Muscle of leg (tissue), 3 donors: ENCODE measurements at regions not wholly inside any gene's neighbourhood (a gene's known extent, or its start where the extent isn't known, plus 50 kb on each side); places are given as distances from the start of the nearest gene placed in this dataset.

Experiments
- DNase-seq: peaks from one replicate; pipeline ENCODE4 v3.0.0; 2013
- H3K27ac ChIP-seq: one replicate; pipeline ENCODE4 v1.5.1; 2013; ENCODE audit warnings: mild to moderate bottlenecking, low read length, control low read depth
- H3K27me3 ChIP-seq: one replicate; pipeline ENCODE4 v1.6.1; 2013; ENCODE audit warnings: low read length; ENCODE audit not compliant: control insufficient read depth, insufficient read depth
- H3K36me3 ChIP-seq: one replicate; pipeline ENCODE4 v1.6.1; 2013; ENCODE audit warnings: low read length; ENCODE audit not compliant: control insufficient read depth, insufficient read depth
- H3K4me1 ChIP-seq: one replicate; pipeline ENCODE4 v1.6.1; 2013; ENCODE audit warnings: low read length; ENCODE audit not compliant: control insufficient read depth, insufficient read depth
- H3K4me3 ChIP-seq: one replicate; pipeline ENCODE4 v1.5.1; 2013; ENCODE audit warnings: low read length, control low read depth
- H3K9me3 ChIP-seq: replicated peaks from 2 replicates; pipeline ENCODE4 v1.6.1; 2013; ENCODE audit warnings: low read depth, low read length; ENCODE audit not compliant: control insufficient read depth
- WGBS: methylation state at CpG from one replicate; pipeline ENCODE4 v1.1.5; 2013; ENCODE audit warnings: missing lambda C conversion rate; ENCODE audit not compliant: insufficient coverage; 5-methylcytosine and 5-hydroxymethylcytosine counted together

GRCh38 chr7:22920672-22921071, 93.3 kb downstream of the HYCC1 start:
- Histone ChIP-seq H3K27me3 (no peaks in the 10 kb centered on the region), H3K4me3 (no peak overlapping the region), H3K4me1 (no peaks in the 10 kb centered on the region), H3K36me3 (no peaks in the 10 kb centered on the region), H3K9me3 (peaks cover 2% of the 10 kb centered on the region), H3K27ac (no peak overlapping the region)
- no peak for DNase-seq
- no CpG with 5 or more reads among the region's 2 CpGs for WGBS

- WGBS = 80% methylated on average over 3 of the region's 4 CpGs
Measured at GRCh38 chr7:22913158-22913557, 90.5 kb upstream of the TOMM7 start.

DNA sequence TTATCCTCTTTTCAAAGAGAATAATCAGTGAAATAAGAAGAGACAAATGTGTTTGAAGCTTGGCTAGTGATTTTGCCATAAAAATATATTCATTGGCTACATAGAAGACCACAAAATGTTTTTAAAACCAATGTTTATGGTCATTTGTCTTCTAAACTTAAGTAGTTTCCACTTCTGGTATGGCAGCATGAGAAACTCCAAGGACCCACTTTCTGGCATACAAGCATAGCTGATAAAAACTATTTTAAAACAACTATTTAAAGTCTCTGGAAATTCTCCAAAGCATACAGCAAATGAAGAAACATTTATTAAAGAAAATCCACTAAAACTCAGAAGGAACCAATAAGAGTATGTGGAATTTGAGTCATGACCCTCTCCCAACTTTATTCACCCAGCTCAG, 89.2 kb upstream of the TOMM7 start:
- H3K4me3 ChIP-seq = no peak overlapping the region
- no peaks in the 10 kb centered on the region for H3K4me1 ChIP-seq
- no peak overlapping the region for H3K27ac ChIP-seq
- H3K36me3 ChIP-seq = no peaks in the 10 kb centered on the region
- H3K9me3 ChIP-seq = no peaks in the 10 kb centered on the region
- no peaks in the 10 kb centered on the region for H3K27me3 ChIP-seq
- DNase-seq = no peak

More at GRCh38 chr7:22913158-22913557, 90.5 kb upstream of the TOMM7 start:
- Histone ChIP-seq H3K9me3 (no peaks in the 10 kb centered on the region), H3K36me3 (no peaks in the 10 kb centered on the region), H3K27me3 (no peaks in the 10 kb centered on the region), H3K4me1 (no peaks in the 10 kb centered on the region), H3K4me3 (no peak overlapping the region), H3K27ac (no peak overlapping the region)
- DNase-seq = no peak

DNA sequence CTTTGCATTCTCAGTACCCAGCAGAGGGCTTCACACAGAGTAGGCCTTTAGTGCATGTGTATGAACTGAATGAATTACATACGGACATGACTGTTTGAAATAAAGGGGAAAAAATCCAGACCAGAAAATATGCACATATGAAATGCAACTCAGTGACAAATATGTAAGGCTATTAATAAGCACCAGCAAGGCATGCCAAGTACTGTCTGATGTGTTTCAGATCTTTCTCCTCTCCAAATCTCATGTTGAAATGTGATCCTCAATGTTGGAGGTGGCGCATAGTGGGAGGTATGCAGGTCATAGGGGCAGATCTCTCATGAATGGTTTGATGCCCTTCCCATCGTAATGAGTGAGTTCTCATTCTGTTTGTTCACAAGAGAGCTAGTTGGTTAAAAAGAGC, 87.3 kb upstream of the TOMM7 start:
- no CpG with 5 or more reads among the region's 3 CpGs for WGBS
- H3K27ac ChIP-seq = no peak overlapping the region
- no peaks in the 10 kb centered on the region for H3K36me3 ChIP-seq
- H3K4me3 ChIP-seq = no peak overlapping the region
- no peaks in the 10 kb centered on the region for H3K27me3 ChIP-seq
- no peaks in the 10 kb centered on the region for H3K4me1 ChIP-seq
- no peaks in the 10 kb centered on the region for H3K9me3 ChIP-seq
- DNase-seq = peak; percentile 19

DNA sequence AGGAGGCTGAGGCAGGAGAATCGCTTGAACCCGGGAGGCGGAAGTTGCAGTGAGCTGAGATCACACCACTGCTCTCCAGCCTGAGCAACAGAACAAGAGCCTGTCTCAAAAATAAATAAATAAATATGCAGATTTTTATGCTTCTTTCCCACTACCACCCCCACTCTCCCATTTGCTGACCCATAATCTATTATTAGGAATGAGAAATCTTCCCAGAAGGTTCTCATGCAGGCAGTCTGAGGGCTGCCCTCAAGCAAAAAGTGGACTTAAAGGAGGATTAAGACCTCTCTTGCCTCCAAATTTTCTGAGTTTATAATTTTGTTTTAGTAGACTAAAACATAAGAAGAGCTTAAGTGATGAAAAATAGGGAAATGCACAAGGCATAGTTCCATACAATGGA, 85.2 kb upstream of the TOMM7 start:
- H3K36me3 ChIP-seq = no peaks in the 10 kb centered on the region
- no peak overlapping the region for H3K27ac ChIP-seq
- no peaks in the 10 kb centered on the region for H3K4me1 ChIP-seq
- no peaks in the 10 kb centered on the region for H3K9me3 ChIP-seq
- no peak overlapping the region for H3K4me3 ChIP-seq
- no CpG with 5 or more reads among the region's 3 CpGs for WGBS
- no peaks in the 10 kb centered on the region for H3K27me3 ChIP-seq
- DNase-seq = no peak

DNA sequence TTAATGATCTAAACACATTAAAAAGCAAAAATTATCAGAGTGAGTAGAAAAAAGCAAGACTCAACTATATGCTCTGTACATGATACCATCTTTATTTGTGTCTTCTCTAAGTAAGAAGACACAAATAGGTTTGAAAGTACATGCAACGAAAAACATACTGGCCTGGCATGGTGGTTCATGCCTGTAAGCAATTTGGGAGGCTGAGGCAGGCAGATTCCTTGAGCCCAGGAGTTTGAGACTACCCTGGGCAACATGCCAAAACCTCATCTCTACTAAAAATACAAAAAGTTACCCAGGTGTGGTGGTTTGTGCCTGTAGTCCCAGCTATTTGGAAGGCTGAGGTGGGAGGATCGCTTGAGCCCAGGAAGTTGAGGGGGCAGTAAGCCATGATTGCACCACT, 78.1 kb upstream of the TOMM7 start:
- DNase-seq = no peak
- WGBS = no CpG with 5 or more reads among the region's 2 CpGs
- H3K4me1 ChIP-seq = no peaks in the 10 kb centered on the region
- no peaks in the 10 kb centered on the region for H3K36me3 ChIP-seq
- no peak overlapping the region for H3K27ac ChIP-seq
- no peaks in the 10 kb centered on the region for H3K9me3 ChIP-seq
- H3K27me3 ChIP-seq = no peaks in the 10 kb centered on the region
- H3K4me3 ChIP-seq = no peak overlapping the region

- no peak overlapping the region for H3K4me3 ChIP-seq
- no CpG with 5 or more reads among the region's 1 CpG for WGBS
Measured at GRCh38 chr7:22900101-22900500, 77.5 kb upstream of the TOMM7 start.

GRCh38 chr7:22896917-22897316, 74.3 kb upstream of the TOMM7 start:
- H3K9me3 ChIP-seq = no peaks in the 10 kb centered on the region
- no peaks in the 10 kb centered on the region for H3K27me3 ChIP-seq
- H3K4me3 ChIP-seq = no peak overlapping the region
- no peaks in the 10 kb centered on the region for H3K4me1 ChIP-seq
- WGBS = 61% methylated on average over 5 of the region's 5 CpGs
- DNase-seq = no peak
- no peaks in the 10 kb centered on the region for H3K36me3 ChIP-seq
- no peak overlapping the region for H3K27ac ChIP-seq

More at GRCh38 chr7:22900101-22900500, 77.5 kb upstream of the TOMM7 start:
- DNase-seq = no peak
- no peak overlapping the region for H3K27ac ChIP-seq
- no peaks in the 10 kb centered on the region for H3K27me3 ChIP-seq
- no peaks in the 10 kb centered on the region for H3K36me3 ChIP-seq
- H3K9me3 ChIP-seq = no peaks in the 10 kb centered on the region
- no peaks in the 10 kb centered on the region for H3K4me1 ChIP-seq

GRCh38 chr7:22895828-22896165, 73.1 kb upstream of the TOMM7 start:
- no peaks in the 10 kb centered on the region for H3K36me3 ChIP-seq
- WGBS = no CpG with 5 or more reads among the region's 2 CpGs
- H3K27me3 ChIP-seq = no peaks in the 10 kb centered on the region
- no peaks in the 10 kb centered on the region for H3K9me3 ChIP-seq
- no peak for DNase-seq
- no peaks in the 10 kb centered on the region for H3K4me1 ChIP-seq
- no peak overlapping the region for H3K27ac ChIP-seq
- H3K4me3 ChIP-seq = no peak overlapping the region

- H3K4me3 ChIP-seq = no peak overlapping the region
- WGBS = no CpG with 5 or more reads among the region's 3 CpGs
- no peaks in the 10 kb centered on the region for H3K4me1 ChIP-seq
- no peak overlapping the region for H3K27ac ChIP-seq
- DNase-seq = no peak
- H3K27me3 ChIP-seq = no peaks in the 10 kb centered on the region
- H3K36me3 ChIP-seq = no peaks in the 10 kb centered on the region
- no peaks in the 10 kb centered on the region for H3K9me3 ChIP-seq
Measured at GRCh38 chr7:22895140-22895827, 72.6 kb upstream of the TOMM7 start.

GRCh38 chr7:22894546-22894945, 71.9 kb upstream of the TOMM7 start:
- Histone ChIP-seq H3K36me3 (no peaks in the 10 kb centered on the region), H3K4me1 (no peaks in the 10 kb centered on the region), H3K4me3 (no peak overlapping the region), H3K9me3 (no peaks in the 10 kb centered on the region), H3K27ac (no peak overlapping the region), H3K27me3 (no peaks in the 10 kb centered on the region)
- no peak for DNase-seq
- no CpG with 5 or more reads among the region's 10 CpGs for WGBS
